DOHH2 (cell line): ENCODE measurements at regions not wholly inside any gene's neighbourhood (a gene's known extent, or its start where the extent isn't known, plus 50 kb on each side); places are given as distances from the start of the nearest gene placed in this dataset.

ENCODE experiments used
- H3F3A ChIP-seq: fragments of 200-600 bp; sonication (generic), shearing (Covaris generic); 2 replicates; pipeline ENCODE4 v1.6.0; 2016; ENCODE audit warnings: antibody characterized with exemption, mild to moderate bottlenecking; ENCODE audit not compliant: control insufficient read depth, insufficient read depth
- H3K27ac ChIP-seq: fragments of 200-600 bp; sonication (generic); 2 replicates; pipeline ENCODE4 v1.5.1; 2014; ENCODE audit warnings: low read depth, mild to moderate bottlenecking, low read length, moderate library complexity
- H3K27me3 ChIP-seq: fragments of 200-600 bp; sonication (generic); 2 replicates; pipeline ENCODE4 v1.6.1; 2014; ENCODE audit warnings: mild to moderate bottlenecking, low read length, mixed read lengths; ENCODE audit not compliant: control insufficient read depth
- H3K36me3 ChIP-seq: fragments of 200-600 bp; sonication (generic); 2 replicates; pipeline ENCODE4 v1.6.1; 2014; ENCODE audit warnings: mild to moderate bottlenecking, low read length, moderate library complexity, mixed read lengths; ENCODE audit not compliant: control insufficient read depth
- H3K4me1 ChIP-seq: fragments of 200-600 bp; sonication (generic); 2 replicates; pipeline ENCODE4 v1.6.1; 2014; ENCODE audit warnings: mild to moderate bottlenecking, low read length, mixed read lengths; ENCODE audit not compliant: control insufficient read depth
- H3K4me2 ChIP-seq: fragments of 200-600 bp; sonication (generic); 2 replicates; pipeline ENCODE4 v1.6.0; 2014; ENCODE audit warnings: mild to moderate bottlenecking, low read length, moderate library complexity
- H3K4me3 ChIP-seq: fragments of 200-600 bp; sonication (generic); 2 replicates; pipeline ENCODE4 v1.5.1; 2014; ENCODE audit warnings: mild to moderate bottlenecking, low read length, mixed read lengths
- H3K79me2 ChIP-seq: fragments of 200-600 bp; sonication (generic); 2 replicates; pipeline ENCODE4 v1.6.1; 2014; ENCODE audit warnings: mild to moderate bottlenecking, low read length, mixed read lengths; ENCODE audit not compliant: control insufficient read depth
- H3K9me2 ChIP-seq: fragments of 200-600 bp; sonication (generic); replicated peaks from 2 replicates; pipeline ENCODE4 v1.6.1; 2014; ENCODE audit warnings: mild to moderate bottlenecking, low read length, mixed read lengths; ENCODE audit not compliant: control insufficient read depth
- H3K9me3 ChIP-seq: fragments of 200-600 bp; sonication (generic); 2 replicates; pipeline ENCODE4 v1.6.1; 2014; ENCODE audit warnings: antibody characterized with exemption, low read length, mixed read lengths; ENCODE audit not compliant: control insufficient read depth, insufficient read depth
- H4K20me1 ChIP-seq: fragments of 200-600 bp; sonication (generic); 2 replicates; pipeline ENCODE4 v1.6.0; 2014; ENCODE audit warnings: low read depth, mild to moderate bottlenecking, antibody characterized with exemption, low read length, moderate library complexity; ENCODE audit not compliant: control insufficient read depth, insufficient read depth
- CTCF ChIP-seq: fragments of 200-600 bp; sonication (generic); IDR thresholded peaks from one replicate; pipeline ENCODE4 v1.5.1; 2014; ENCODE audit warnings: antibody characterized with exemption, mild to moderate bottlenecking, low read depth, low read length; ENCODE audit not compliant: poor library complexity, severe bottlenecking
- EZH2phosphoT487 ChIP-seq: fragments of 200-600 bp; sonication (generic); IDR thresholded peaks from 2 replicates; pipeline ENCODE4 v1.6.1; 2017; ENCODE audit warnings: borderline replicate concordance, mild to moderate bottlenecking, antibody characterized with exemption, low read length, moderate library complexity, mixed read lengths

- Histone ChIP-seq H3K79me2 (no peaks in the 10 kb centered on the region), H3K4me3 (no peak overlapping the region), H3K9me2 (no peaks in the 10 kb centered on the region), H3K4me2 (no peak overlapping the region), H3K9me3 (no peaks in the 10 kb centered on the region), H3K27me3 (peaks cover 2% of the 10 kb centered on the region; the same call in 1 of the 2 replicates), H3F3A (no peaks in the 10 kb centered on the region), H3K27ac (no peak overlapping the region), H3K36me3 (no peaks in the 10 kb centered on the region), H3K4me1 (no peaks in the 10 kb centered on the region), H4K20me1 (no peaks in the 10 kb centered on the region)
- TF ChIP-seq CTCF: no peak
- TF ChIP-seq EZH2phosphoT487: no peak
These were observed 536.5 kb downstream of the PLCL1 start for GRCh38 chr2:198340846-198341245.

GRCh38 chr2:198339116-198339515 lies 534.7 kb downstream of the PLCL1 start:
- TF ChIP-seq EZH2phosphoT487 (no peak), CTCF (no peak)
- Histone ChIP-seq H4K20me1 (no peaks in the 10 kb centered on the region), H3F3A (no peaks in the 10 kb centered on the region), H3K36me3 (no peaks in the 10 kb centered on the region), H3K27me3 (peaks cover 2% of the 10 kb centered on the region; the same call in 1 of the 2 replicates), H3K4me2 (no peak overlapping the region), H3K4me3 (no peak overlapping the region), H3K27ac (no peak overlapping the region), H3K4me1 (no peaks in the 10 kb centered on the region), H3K9me3 (no peaks in the 10 kb centered on the region), H3K79me2 (no peaks in the 10 kb centered on the region), H3K9me2 (no peaks in the 10 kb centered on the region)

GRCh38 chr2:198337368-198337767 lies 533.0 kb downstream of the PLCL1 start:
- H3K4me1 ChIP-seq: no peaks in the 10 kb centered on the region
- no peak overlapping the region for H3K4me2 ChIP-seq
- no peak overlapping the region for H3K4me3 ChIP-seq
- H3F3A ChIP-seq: no peaks in the 10 kb centered on the region
- H3K36me3 ChIP-seq: no peaks in the 10 kb centered on the region
- no peaks in the 10 kb centered on the region for H3K9me2 ChIP-seq
- no peak for TF ChIP-seq EZH2phosphoT487
- no peak for TF ChIP-seq CTCF
- H3K27ac ChIP-seq: no peak overlapping the region
- H3K9me3 ChIP-seq: no peaks in the 10 kb centered on the region
- no peaks in the 10 kb centered on the region for H3K79me2 ChIP-seq
- no peaks in the 10 kb centered on the region for H4K20me1 ChIP-seq
- peaks cover 2% of the 10 kb centered on the region; the same call in 1 of the 2 replicates for H3K27me3 ChIP-seq

- Histone ChIP-seq H3F3A (peaks cover 2% of the 10 kb centered on the region; the same call in 1 of the 2 replicates), H3K4me2 (no peak overlapping the region), H3K36me3 (no peaks in the 10 kb centered on the region), H3K27ac (no peak overlapping the region), H3K9me2 (no peaks in the 10 kb centered on the region), H4K20me1 (no peaks in the 10 kb centered on the region), H3K79me2 (no peaks in the 10 kb centered on the region), H3K4me3 (no peak overlapping the region), H3K4me1 (peaks cover 12% of the 10 kb centered on the region), H3K27me3 (no peaks in the 10 kb centered on the region), H3K9me3 (no peaks in the 10 kb centered on the region)
- no peak for TF ChIP-seq CTCF
- no peak for TF ChIP-seq EZH2phosphoT487
These were observed 524.1 kb downstream of the PLCL1 start for GRCh38 chr2:198328454-198328853.
